CD4-positive, alpha-beta T cell (primary cell): ENCODE measurements at regions not wholly inside any gene's neighbourhood (a gene's known extent, or its start where the extent isn't known, plus 50 kb on each side); places are given as distances from the start of the nearest gene placed in this dataset.

Source experiments
- ATAC-seq: fragments of 200-7000 bp; cut with Tn5 transposase; one replicate; pipeline ENCODE4 v1.10.0; 2022; ENCODE audit warnings: mild to moderate bottlenecking; ENCODE audit not compliant: poor library complexity
- CTCF ChIA-PET: fragments of 350-600 bp; sonication (Branson Sonifier 250); formaldehyde crosslinking; loops from one replicate; lab custom pipeline; 2021; ENCODE audit warnings: antibody characterized with exemption, inconsistent platforms; lab: Charles Lee
- POLR2A ChIA-PET: fragments of 350-600 bp; sonication (Branson Sonifier 250); formaldehyde crosslinking; loops from one replicate; lab custom pipeline; 2021; ENCODE audit warnings: antibody characterized with exemption, inconsistent platforms; lab: Charles Lee
- DNase-seq, 14 experiments: peaks; one replicate each; pipeline ENCODE4 v3.0.0-alpha.2; 2013 to 2020; ENCODE audit warnings: mixed read lengths in 2 of 14
- H3K27ac ChIP-seq, 2 donors: one replicate each; pipeline versions ENCODE4 v1.5.1 to v1.7.0; 2013; ENCODE audit warnings: low read length in 2 of 2, low read depth in 1 of 2, mild to moderate bottlenecking in 1 of 2
- H3K27me3 ChIP-seq, 2 experiments: 1 replicate in 1 of 2; 2 replicates in 1 of 2; pipeline versions ENCODE4 v1.6.1 to v1.7.0; 2013; ENCODE audit warnings: low read length in 2 of 2, control low read depth in 1 of 2, mild to moderate bottlenecking in 1 of 2, moderate library complexity in 1 of 2; ENCODE audit not compliant: insufficient read depth in 2 of 2, control insufficient read depth in 1 of 2
- H3K36me3 ChIP-seq: one replicate; pipeline ENCODE4 v1.6.1; 2013; ENCODE audit warnings: low read length, control low read depth; ENCODE audit not compliant: insufficient read depth
- H3K4me1 ChIP-seq: one replicate; pipeline ENCODE4 v1.6.1; 2013; ENCODE audit warnings: low read length, control low read depth; ENCODE audit not compliant: insufficient read depth
- H3K4me3 ChIP-seq: one replicate; pipeline ENCODE4 v1.5.1; 2013; ENCODE audit warnings: mild to moderate bottlenecking, low read length, moderate library complexity
- H3K9me3 ChIP-seq, 2 experiments: 1 replicate in 1 of 2; 2 replicates in 1 of 2; pipeline versions ENCODE4 v1.6.1 to v1.7.0; 2013; ENCODE audit warnings: low read length in 2 of 2, mild to moderate bottlenecking in 2 of 2, control low read depth in 1 of 2, moderate library complexity in 1 of 2; ENCODE audit not compliant: control insufficient read depth in 1 of 2, insufficient read depth in 1 of 2
- H3K27ac Mint-ChIP-seq: one replicate; pipeline ENCODE4 v1.8.0; 2020; ENCODE audit warnings: mixed read lengths
- H3K27me3 Mint-ChIP-seq: one replicate; pipeline ENCODE4 v1.8.0; 2021; ENCODE audit warnings: mixed read lengths
- H3K36me3 Mint-ChIP-seq: one replicate; pipeline ENCODE4 v1.8.0; 2021; ENCODE audit warnings: low read depth, mixed read lengths
- H3K4me1 Mint-ChIP-seq: one replicate; pipeline ENCODE4 v1.8.0; 2021; ENCODE audit warnings: low read depth, mixed read lengths
- H3K4me3 Mint-ChIP-seq: one replicate; pipeline ENCODE4 v1.8.0; 2020; ENCODE audit warnings: mild to moderate bottlenecking, mixed read lengths
- H3K9me3 Mint-ChIP-seq: one replicate; pipeline ENCODE4 v1.8.0; 2020; ENCODE audit warnings: mixed read lengths
- intact Hi-C, 2 experiments: fragments of 100-400 bp; cut with DNase I in 1 of 2; cut with micrococcal nuclease in 1 of 2; formaldehyde crosslinking; loops; one replicate each; pipeline versions ENCODE4 v1.15.1 to v1.9.0; 2023 to 2025; cut with DNase I, micrococcal nuclease
- TF ChIP-seq, protein P1 (sequence below): fragments of 200-600 bp; IDR thresholded peaks from one replicate; pipeline ENCODE4 v1.8.0; 2022; ENCODE audit warnings: antibody characterized with exemption, mild to moderate bottlenecking

GRCh38 chr21:19018529-19018928, 614.9 kb upstream of the TMPRSS15 start:
- CTCF ChIA-PET: no interaction called here
- TF ChIP-seq, protein P1, sequence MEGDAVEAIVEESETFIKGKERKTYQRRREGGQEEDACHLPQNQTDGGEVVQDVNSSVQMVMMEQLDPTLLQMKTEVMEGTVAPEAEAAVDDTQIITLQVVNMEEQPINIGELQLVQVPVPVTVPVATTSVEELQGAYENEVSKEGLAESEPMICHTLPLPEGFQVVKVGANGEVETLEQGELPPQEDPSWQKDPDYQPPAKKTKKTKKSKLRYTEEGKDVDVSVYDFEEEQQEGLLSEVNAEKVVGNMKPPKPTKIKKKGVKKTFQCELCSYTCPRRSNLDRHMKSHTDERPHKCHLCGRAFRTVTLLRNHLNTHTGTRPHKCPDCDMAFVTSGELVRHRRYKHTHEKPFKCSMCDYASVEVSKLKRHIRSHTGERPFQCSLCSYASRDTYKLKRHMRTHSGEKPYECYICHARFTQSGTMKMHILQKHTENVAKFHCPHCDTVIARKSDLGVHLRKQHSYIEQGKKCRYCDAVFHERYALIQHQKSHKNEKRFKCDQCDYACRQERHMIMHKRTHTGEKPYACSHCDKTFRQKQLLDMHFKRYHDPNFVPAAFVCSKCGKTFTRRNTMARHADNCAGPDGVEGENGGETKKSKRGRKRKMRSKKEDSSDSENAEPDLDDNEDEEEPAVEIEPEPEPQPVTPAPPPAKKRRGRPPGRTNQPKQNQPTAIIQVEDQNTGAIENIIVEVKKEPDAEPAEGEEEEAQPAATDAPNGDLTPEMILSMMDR: no peak
- no peak overlapping the region for H3K27ac ChIP-seq
- H3K27me3 ChIP-seq: no peaks in the 10 kb centered on the region
- POLR2A ChIA-PET: no interaction called here
- no peak overlapping the region for H3K4me3 Mint-ChIP-seq
- H3K4me3 ChIP-seq: no peak overlapping the region
- H3K9me3 Mint-ChIP-seq: peaks cover 8% of the 10 kb centered on the region
- H3K9me3 ChIP-seq: peaks cover 0 to 3% of the 10 kb centered on the region in 2 experiments
- H3K36me3 Mint-ChIP-seq: no peaks in the 10 kb centered on the region
- ATAC-seq (no peak), DNase-seq (no peak)
- H3K4me1 Mint-ChIP-seq: no peaks in the 10 kb centered on the region
- intact Hi-C loops: no loop called here
- no peaks in the 10 kb centered on the region for H3K27me3 Mint-ChIP-seq
- H3K36me3 ChIP-seq: no peaks in the 10 kb centered on the region
- no peak overlapping the region for H3K27ac Mint-ChIP-seq
- no peaks in the 10 kb centered on the region for H3K4me1 ChIP-seq

DNA sequence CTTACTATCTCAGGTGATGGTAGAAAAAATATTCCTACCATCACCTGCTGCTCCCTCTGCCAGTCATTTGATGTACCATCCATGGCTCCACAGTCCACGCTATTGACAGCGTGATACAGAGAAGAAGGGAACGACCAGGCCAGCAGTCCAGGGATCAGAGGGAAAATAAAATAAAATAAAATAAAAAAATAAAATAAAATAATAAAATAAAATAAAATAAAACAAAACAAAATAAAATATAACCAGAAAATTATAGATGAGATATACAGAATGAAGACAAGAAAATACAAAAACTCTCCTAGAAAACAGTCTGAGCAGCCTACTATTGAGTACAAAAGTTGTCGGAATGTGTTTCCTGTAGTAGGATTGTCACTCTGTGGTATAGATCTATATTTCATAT, 619.4 kb upstream of the TMPRSS15 start:
- ChIA-PET CTCF (no interaction called here), POLR2A (no interaction called here)
- Histone ChIP-seq H3K4me1 (no peaks in the 10 kb centered on the region), H3K27ac (no peak overlapping the region), H3K27me3 (no peaks in the 10 kb centered on the region), H3K36me3 (no peaks in the 10 kb centered on the region), H3K4me3 (no peak overlapping the region), H3K9me3 (peaks cover 0 to 3% of the 10 kb centered on the region in 2 experiments)
- Mint-ChIP-seq H3K36me3 (no peaks in the 10 kb centered on the region), H3K9me3 (peaks cover 6% of the 10 kb centered on the region), H3K27ac (no peak overlapping the region), H3K4me3 (no peak overlapping the region), H3K27me3 (no peaks in the 10 kb centered on the region), H3K4me1 (no peaks in the 10 kb centered on the region)
- intact Hi-C loops: no loop called here
- ATAC-seq (no peak), DNase-seq (no peak)
- TF ChIP-seq, protein P1: no peak

GRCh38 chr21:19026911-19027310, 623.3 kb upstream of the TMPRSS15 start:
- ChIA-PET POLR2A (no interaction called here), CTCF (no interaction called here)
- Mint-ChIP-seq H3K27ac (no peak overlapping the region), H3K27me3 (no peaks in the 10 kb centered on the region), H3K36me3 (no peaks in the 10 kb centered on the region), H3K4me1 (no peaks in the 10 kb centered on the region), H3K9me3 (peaks cover 11% of the 10 kb centered on the region), H3K4me3 (no peak overlapping the region)
- ATAC-seq: no peak
- no peak overlapping the region for H3K27ac ChIP-seq
- TF ChIP-seq, protein P1: no peak
- no peaks in the 10 kb centered on the region for H3K36me3 ChIP-seq
- no peak overlapping the region for H3K4me3 ChIP-seq
- no peaks in the 10 kb centered on the region for H3K27me3 ChIP-seq
- intact Hi-C loops: no loop called here
- H3K9me3 ChIP-seq: peaks cover 0 to 2% of the 10 kb centered on the region in 2 experiments
- no peak for DNase-seq
- H3K4me1 ChIP-seq: no peaks in the 10 kb centered on the region
